Gastroesophageal sphincter (tissue), 4 donors: ENCODE measurements at regions not wholly inside any gene's neighbourhood (a gene's known extent, or its start where the extent isn't known, plus 50 kb on each side); places are given as distances from the start of the nearest gene placed in this dataset.

Experiments
- ATAC-seq: fragments of 150-250 bp; one replicate; pipeline ENCODE4 v1.9.1; 2016; ENCODE audit warnings: mild to moderate bottlenecking, moderate library complexity
- H3K27ac ChIP-seq, 4 donors: fragments of 200-600 bp; sonication (generic) in 3 of 4; 1 replicate in 3 of 4; 2 replicates in 1 of 4; pipeline ENCODE4 v1.5.1; 2016 to 2019
- H3K27me3 ChIP-seq: fragments of 200-600 bp; sonication (generic); one replicate; pipeline ENCODE4 v1.5.1; 2019
- H3K36me3 ChIP-seq, 2 donors: fragments of 200-600 bp; sonication (generic); one replicate each; pipeline ENCODE4 v1.5.1; 2019; ENCODE audit warnings: control low read depth in 1 of 2
- H3K4me1 ChIP-seq, 3 donors: fragments of 200-600 bp; sonication (generic); 1 replicate in 2 of 3; 2 replicates in 1 of 3; pipeline ENCODE4 v1.5.1; 2016 to 2019; ENCODE audit warnings: control low read depth in 2 of 3
- H3K4me3 ChIP-seq, 2 donors: fragments of 200-600 bp; sonication (generic); one replicate each; pipeline ENCODE4 v1.5.1; 2019; ENCODE audit warnings: mild to moderate bottlenecking in 1 of 2, moderate library complexity in 1 of 2
- H3K9me3 ChIP-seq, 3 donors: fragments of 200-600 bp; sonication (generic); one replicate each; pipeline ENCODE4 v1.5.1; 2017 to 2019; ENCODE audit warnings: control low read depth in 2 of 3
- EP300 ChIP-seq: sonication (generic); formaldehyde crosslinking; IDR thresholded peaks from one replicate; pipeline ENCODE4 v1.6.1; 2017; ENCODE audit warnings: antibody characterized with exemption, mild to moderate bottlenecking
- POLR2A ChIP-seq, 2 donors: fragments of 450-650 bp; IDR thresholded peaks; one replicate each; pipeline ENCODE4 v1.6.1; 2017; ENCODE audit warnings: antibody characterized with exemption in 2 of 2, mild to moderate bottlenecking in 2 of 2, moderate library complexity in 1 of 2
- POLR2AphosphoS5 ChIP-seq: sonication (generic); formaldehyde crosslinking; IDR thresholded peaks from one replicate; pipeline ENCODE4 v1.6.1; 2017; ENCODE audit warnings: antibody characterized with exemption
- WGBS, 2 donors: methylation state at CpG; one replicate each; pipeline ENCODE4 v1.1.5; 2018; ENCODE audit warnings: low coverage in 1 of 2; 5-methylcytosine and 5-hydroxymethylcytosine counted together
- TF ChIP-seq, protein P1 (sequence below), 4 experiments: fragments of 200-600 bp in 2 of 4; fragments of 450-650 bp in 2 of 4; sonication (generic) in 1 of 4; IDR thresholded peaks; one replicate each; pipeline ENCODE4 v1.5.1; 2017 to 2019; ENCODE audit warnings: antibody characterized with exemption in 4 of 4, mild to moderate bottlenecking in 2 of 4, moderate library complexity in 2 of 4

DNA sequence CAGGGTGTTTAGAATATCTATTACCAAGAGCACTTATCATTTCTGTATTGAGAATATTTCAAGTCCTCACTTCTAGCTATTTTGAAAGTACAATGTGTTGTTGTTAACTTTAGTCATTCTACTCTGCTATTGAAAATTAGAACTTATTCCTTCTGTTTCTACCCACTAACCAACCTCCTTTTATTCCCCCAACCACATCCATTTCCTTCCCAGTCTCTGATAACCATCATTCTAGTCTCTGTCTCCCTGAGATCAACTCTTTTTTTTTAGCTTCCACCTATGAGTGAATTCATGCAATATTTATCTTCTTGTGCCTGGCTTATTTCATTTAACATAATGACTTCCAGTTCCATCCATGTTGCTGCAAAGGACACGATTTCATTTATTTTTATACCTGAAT is 290.6 kb upstream of the OR4E1 start:
- Histone ChIP-seq H3K9me3 (no peaks in the 10 kb centered on the region), H3K27me3 (no peaks in the 10 kb centered on the region), H3K4me3 (no peak overlapping the region), H3K36me3 (no peaks in the 10 kb centered on the region), H3K27ac (no peak overlapping the region), H3K4me1 (no peaks in the 10 kb centered on the region)
- WGBS, 2 donors: 50 to 63% methylated on average over 1 of the region's 1 CpG
- TF ChIP-seq EP300 (no peak), POLR2AphosphoS5 (no peak), POLR2A (IDR thresholded peaks at IDR 0.05) (no peak)
- TF ChIP-seq, protein P1, sequence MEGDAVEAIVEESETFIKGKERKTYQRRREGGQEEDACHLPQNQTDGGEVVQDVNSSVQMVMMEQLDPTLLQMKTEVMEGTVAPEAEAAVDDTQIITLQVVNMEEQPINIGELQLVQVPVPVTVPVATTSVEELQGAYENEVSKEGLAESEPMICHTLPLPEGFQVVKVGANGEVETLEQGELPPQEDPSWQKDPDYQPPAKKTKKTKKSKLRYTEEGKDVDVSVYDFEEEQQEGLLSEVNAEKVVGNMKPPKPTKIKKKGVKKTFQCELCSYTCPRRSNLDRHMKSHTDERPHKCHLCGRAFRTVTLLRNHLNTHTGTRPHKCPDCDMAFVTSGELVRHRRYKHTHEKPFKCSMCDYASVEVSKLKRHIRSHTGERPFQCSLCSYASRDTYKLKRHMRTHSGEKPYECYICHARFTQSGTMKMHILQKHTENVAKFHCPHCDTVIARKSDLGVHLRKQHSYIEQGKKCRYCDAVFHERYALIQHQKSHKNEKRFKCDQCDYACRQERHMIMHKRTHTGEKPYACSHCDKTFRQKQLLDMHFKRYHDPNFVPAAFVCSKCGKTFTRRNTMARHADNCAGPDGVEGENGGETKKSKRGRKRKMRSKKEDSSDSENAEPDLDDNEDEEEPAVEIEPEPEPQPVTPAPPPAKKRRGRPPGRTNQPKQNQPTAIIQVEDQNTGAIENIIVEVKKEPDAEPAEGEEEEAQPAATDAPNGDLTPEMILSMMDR (IDR thresholded peaks at IDR 0.05): no peak
- no peak for ATAC-seq

DNA sequence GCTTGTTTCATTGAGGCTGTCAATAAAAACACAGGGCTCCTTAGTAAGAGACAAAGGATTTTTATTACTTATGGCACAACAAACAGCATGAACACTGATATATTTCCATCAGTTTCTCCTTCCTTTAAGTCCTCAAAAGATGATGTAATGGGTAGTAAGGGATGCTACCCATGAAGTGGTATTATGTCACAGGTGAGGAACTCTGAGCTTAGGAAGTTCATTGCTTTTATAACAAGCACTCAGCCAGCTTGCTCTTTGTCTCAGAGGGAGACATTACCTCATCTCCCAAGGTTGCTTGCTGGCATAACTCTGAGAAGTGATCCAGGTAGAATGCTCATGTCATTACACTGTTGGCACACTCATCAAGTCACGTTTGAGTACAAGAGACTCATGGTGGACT is 287.0 kb upstream of the OR4E1 start:
- ATAC-seq: no peak
- 54 to 73% methylated on average over 1 of the region's 1 CpG for WGBS, 2 donors
- Histone ChIP-seq H3K27me3 (no peaks in the 10 kb centered on the region), H3K9me3 (no peaks in the 10 kb centered on the region), H3K4me3 (no peak overlapping the region), H3K4me1 (no peaks in the 10 kb centered on the region), H3K36me3 (no peaks in the 10 kb centered on the region), H3K27ac (no peak overlapping the region)
- TF ChIP-seq, protein P1 (IDR thresholded peaks at IDR 0.05): no peak
- TF ChIP-seq POLR2A (IDR thresholded peaks at IDR 0.05) (no peak), POLR2AphosphoS5 (no peak), EP300 (no peak)

DNA sequence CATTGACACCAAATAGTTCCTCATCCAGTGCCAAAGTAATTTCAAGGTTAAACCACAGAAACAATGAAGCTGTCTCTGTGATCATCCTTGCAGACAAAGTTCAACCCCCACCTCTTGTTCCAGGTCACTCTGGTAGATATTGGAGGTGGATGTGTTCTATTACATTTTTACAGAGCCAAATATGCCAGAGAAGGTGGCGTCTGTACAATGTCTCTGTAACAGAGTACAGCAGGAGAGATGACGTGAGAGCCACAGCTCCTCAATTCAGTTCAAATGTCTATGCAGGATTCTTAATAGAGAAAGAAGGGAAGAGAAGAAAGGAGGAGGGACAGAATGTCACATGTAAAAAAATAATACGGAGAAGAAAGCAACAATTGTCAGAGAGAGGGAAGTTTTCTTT is 268.3 kb upstream of the OR4E1 start:
- no peaks in the 10 kb centered on the region for H3K4me1 ChIP-seq
- 40% methylated on average over 3 of the region's 3 CpGs; no CpG with 5 or more reads in 1 of the 2 donors for WGBS, 2 donors
- H3K9me3 ChIP-seq: no peaks in the 10 kb centered on the region
- H3K36me3 ChIP-seq: no peaks in the 10 kb centered on the region
- H3K27ac ChIP-seq: no peak overlapping the region
- ATAC-seq: no peak
- H3K4me3 ChIP-seq: no peak overlapping the region
- H3K27me3 ChIP-seq: no peaks in the 10 kb centered on the region
- TF ChIP-seq, protein P1 (IDR thresholded peaks at IDR 0.05): no peak
- no peak for TF ChIP-seq POLR2AphosphoS5
- no peak for TF ChIP-seq POLR2A (IDR thresholded peaks at IDR 0.05)
- TF ChIP-seq EP300: no peak

DNA sequence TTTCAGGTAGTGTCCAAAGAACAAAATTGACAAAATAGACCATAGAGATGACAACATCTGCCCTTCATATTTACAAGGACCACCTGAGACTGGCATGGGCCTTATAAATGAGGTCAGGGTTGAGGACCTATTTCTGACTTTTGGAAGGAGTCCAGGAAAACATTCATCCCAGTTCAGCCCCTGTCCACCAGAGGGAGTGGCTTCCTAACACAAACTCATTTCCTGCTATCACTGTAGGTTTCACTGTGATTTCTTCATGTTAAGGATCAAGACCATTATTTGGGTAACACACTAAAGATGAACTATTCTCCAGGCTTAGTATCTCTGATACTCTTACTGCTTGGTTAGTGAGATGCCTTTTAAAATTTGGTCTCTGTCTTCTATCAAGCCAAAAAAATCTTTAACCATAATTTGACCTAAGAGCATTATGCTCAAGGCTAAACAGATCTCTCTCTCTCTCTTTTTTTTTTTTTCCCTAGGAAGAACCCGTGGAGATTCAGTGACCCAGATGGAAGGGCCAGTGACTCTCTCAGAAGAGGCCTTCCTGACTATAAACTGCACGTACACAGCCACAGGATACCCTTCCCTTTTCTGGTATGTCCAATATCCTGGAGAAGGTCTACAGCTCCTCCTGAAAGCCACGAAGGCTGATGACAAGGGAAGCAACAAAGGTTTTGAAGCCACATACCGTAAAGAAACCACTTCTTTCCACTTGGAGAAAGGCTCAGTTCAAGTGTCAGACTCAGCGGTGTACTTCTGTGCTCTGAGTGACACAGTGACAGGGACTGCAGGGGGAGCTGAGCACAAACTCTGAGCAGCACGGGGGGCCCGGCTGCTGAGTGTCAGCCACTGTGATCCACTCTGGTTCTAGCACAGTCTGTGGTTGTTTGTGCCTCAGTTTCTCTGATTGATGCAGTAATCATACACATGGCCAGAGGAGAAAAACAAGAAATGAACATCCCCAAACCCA is 267.6 kb upstream of the OR4E1 start:
- Histone ChIP-seq H3K36me3 (no peaks in the 10 kb centered on the region), H3K9me3 (no peaks in the 10 kb centered on the region), H3K27me3 (no peaks in the 10 kb centered on the region), H3K4me3 (no peak overlapping the region), H3K4me1 (no peaks in the 10 kb centered on the region), H3K27ac (no peak overlapping the region)
- WGBS, 2 donors: 52 to 70% methylated on average over 4 to 7 of the region's 7 CpGs
- no peak for ATAC-seq
- TF ChIP-seq, protein P1 (IDR thresholded peaks at IDR 0.05): peak in 1 of 4 experiments; percentile 27
- no peak for TF ChIP-seq POLR2AphosphoS5

DNA sequence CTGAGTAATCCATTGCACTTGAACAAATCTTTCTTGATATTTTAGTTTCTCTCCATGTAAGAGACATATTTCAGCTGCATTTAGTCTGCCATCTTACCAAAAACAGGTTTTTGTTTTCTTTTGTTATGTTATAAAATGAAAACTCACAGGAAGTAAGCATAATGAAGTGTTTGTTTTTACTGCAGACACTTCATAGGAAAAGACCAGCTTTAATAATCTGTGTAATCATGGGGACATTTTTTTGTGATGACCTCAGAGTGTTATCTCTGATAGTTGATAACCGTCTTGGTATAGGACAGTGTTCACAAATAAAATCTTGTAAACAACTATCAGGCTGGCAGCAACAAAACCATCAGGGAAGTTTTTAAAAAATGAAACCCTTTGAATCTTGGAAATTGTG is 266.2 kb upstream of the OR4E1 start:
- Histone ChIP-seq H3K9me3 (no peaks in the 10 kb centered on the region), H3K4me1 (no peaks in the 10 kb centered on the region), H3K27ac (no peak overlapping the region), H3K27me3 (no peaks in the 10 kb centered on the region), H3K4me3 (no peak overlapping the region), H3K36me3 (no peaks in the 10 kb centered on the region)
- no peak for TF ChIP-seq POLR2AphosphoS5
- TF ChIP-seq, protein P1 (IDR thresholded peaks at IDR 0.05): no peak
- no peak for ATAC-seq
- 68 to 78% methylated on average over 1 of the region's 1 CpG for WGBS, 2 donors
